NCI-H226 (cell line): ENCODE measurements at regions not wholly inside any gene's neighbourhood (a gene's known extent, or its start where the extent isn't known, plus 50 kb on each side); places are given as distances from the start of the nearest gene placed in this dataset.
A peak's percentile ranks its signal among the peaks of the same experiment; 100 is the strongest.

Experiments used
- DNase-seq: peaks from one replicate; pipeline ENCODE4 v3.0.0-alpha.2; 2015

DNA sequence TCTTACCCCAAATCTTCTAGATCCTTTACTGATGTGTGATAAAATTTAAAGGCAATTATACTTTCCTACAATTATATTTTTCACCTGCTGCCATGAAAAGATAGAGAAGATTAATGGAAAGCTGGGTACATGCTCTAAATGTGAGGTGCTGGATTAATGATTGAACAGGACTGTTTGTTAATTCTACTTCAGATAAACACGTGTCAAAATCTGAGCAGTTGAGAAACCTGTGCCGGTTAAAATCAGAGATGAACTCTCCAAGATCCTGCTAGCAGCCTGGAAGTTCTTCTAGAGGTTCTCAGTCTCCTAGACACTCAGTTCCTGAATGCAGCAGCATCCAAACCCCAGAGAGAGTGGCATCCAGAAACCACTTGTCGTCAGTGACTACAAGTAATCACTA is 69.2 kb downstream of the INHBA start:
- DNase-seq, result no peak

DNA sequence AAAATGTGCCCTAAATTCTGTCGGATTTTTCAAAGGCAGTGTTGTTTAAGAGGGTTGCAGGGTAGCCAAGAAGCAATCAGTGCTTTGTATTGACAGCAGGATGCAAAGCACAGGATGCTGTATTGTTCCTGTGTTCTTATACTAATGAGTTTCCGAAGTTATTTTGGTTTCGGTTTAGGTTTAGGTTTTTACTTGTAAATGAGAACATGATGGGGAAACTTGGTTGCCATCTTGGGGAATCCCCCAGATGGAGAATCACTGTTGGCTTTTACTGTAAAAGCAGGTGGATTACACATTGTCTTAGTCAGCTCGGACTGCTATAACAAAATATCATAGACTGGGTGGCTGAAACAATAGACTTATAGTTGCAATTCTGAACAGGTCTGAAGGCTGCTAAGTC is 72.1 kb downstream of the INHBA start:
- DNase-seq, result no peak

DNA sequence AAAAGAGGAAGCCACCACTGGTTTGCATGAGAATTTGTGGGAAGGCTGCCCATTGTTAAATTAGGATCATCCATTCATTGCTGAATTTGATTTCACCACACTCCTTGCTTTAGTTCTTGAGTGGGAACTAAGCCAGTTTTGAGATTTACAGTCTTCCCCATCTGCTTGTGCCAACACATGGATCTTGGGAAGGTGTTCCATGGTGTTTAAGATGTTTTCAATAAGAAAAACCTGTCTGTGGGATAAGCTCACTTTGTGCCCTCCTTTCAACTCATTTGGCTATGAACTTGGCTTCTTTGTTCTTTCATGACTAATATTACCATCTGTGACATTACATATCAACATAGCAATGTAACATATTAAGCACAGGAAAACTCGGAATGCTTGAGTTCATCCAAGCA is 73.2 kb downstream of the INHBA start:
- peak; percentile 7 for DNase-seq

DNA sequence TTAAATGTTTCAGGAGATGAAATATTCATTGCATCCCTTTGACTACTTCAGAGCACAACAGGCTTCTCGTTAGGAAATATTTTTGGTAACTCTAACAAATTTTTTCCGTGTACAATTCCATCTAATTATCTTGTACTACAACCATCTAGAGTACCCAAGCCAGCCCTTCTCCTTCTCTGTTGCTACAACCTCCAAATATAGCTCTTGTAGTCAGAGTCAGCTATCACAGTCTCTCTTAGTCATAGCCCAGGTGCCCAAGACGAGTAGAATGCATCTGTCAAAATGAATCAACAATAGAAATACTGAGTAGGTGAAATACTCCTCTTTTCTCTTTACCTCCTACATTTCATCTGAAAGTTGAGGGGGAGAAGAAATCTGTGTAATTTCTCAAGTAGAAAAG is 74.0 kb downstream of the INHBA start:
- DNase-seq, result peak; percentile 90

DNA sequence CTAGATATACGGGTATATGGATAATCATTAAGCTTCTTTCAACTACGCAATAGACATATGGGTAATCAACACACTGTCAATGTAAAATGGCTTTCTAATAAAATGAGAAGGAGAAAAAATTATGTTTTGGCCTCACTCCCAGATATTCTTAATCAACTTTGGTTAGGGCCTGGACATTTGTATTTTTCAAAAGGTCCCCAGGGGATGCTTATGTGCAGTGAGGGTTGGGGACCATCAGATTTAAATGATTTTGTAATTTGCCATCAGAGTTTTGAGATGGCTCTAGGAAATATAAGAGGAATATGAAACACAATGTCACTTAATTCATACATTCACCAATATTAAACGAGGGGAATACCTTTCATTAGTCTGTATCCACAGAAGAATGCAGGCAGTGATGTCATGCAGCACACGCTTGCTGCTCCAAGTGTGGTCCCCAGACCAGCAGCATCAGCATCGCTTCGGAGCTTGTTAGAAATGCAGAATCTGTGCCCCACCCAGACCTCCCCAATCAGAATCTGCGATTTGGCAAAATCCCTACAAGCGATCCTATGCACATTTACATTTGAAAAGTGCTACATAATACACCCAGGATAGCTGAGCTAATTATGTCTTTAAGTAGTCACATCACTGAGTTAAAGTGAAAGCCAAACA is 75.1 kb downstream of the INHBA start:
- DNase-seq, result no peak

DNA sequence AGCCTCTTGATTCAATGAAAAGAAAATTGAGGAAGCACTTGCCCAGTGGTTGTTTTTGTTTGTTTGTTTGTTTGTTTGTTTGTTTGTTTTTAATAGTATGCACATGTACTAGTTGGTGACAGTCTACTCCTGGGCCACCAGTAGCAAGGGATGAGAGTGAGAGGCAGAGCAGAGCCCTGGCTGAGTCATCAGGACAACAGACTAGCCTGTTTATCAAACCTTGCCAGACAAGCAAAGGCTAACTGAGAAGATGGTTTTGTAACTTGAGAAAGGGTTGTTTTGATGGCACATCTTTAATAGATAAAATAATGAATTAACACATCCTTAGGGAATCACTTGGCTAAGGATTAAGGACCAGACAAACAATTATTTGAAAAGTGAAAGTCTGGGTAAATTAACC is 78.1 kb downstream of the INHBA start:
- peak; percentile 32 for DNase-seq

DNA sequence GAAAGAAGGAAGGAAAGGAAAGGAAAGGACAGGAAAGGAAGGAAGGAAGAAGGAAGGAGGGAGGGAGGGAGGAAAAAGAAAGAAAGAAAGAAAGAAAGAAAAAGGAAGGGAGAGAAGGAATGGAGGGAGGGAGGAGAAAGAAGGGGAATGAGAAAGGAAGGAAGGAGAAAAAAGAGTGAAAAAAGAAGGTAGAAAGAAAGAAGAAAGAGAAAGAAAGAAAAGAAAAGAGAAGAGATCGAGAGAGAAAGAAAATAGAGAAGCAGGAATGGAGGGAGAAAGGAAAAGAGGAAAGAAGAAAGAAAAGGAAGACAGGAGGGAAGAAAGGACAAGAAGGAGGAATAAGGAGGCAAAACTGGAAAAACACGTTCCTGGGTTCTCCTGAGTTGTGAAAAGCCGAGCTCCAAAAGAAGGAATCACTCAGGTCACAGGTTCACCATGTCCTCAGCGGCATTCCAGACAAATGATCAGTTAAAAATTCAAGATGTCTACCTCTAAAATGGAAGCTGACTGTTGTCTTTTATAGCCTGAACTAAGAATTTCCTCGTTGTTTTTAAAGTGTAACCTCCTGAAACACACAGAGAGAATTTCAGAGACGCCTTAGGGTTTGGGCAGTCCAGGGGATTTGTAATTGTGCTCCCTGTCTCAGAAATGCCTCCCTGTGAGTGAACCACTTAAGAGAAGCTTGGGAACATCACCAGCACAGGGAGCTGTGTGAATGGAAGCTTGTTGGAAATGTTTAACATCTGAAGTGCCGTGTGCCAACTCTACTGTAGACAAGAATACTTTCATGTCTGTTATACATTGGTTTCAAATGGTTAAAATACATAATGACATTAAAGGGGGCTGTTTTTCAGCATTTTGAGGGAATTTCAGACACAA is 80.7 kb downstream of the INHBA start:
- no peak for DNase-seq

DNA sequence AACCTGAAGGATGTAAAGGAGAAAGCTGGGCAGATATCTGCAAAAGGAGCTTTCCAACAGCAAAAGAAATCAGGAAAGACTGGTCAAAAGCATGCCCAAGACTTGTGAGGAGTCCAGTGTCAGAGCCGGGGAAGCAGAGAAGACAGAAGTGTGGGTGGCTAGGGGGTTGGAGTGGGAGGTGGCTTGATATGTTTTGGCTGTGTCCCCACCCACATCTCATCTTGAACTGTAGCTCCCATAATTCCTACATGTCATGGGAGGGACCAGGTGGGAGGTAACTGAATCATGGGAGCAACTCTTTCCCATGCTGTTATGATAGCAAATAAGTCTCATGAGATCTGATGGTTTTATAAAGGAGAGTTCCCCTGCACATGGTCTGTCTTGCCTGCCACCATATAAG is 84.9 kb downstream of the INHBA start:
- no peak for DNase-seq

DNA sequence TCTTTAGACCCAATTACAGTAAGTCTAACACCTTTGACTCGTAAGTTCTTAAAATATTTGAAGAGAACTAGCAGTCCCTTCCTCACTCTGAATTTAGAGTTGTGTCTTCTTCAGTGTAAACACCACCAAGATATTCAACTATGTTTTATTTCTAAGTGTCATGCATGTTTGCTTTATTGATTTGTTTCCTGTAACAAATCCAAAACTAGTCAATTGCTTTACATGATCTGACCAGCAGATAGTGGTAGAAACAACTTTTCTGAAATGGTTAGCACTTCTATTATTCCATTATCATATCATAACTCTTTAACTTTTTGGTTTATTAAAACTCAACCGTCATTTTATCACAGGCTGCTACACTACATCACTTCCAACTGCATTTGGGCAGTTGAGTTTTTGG is 90.1 kb downstream of the INHBA start:
- no peak for DNase-seq

DNA sequence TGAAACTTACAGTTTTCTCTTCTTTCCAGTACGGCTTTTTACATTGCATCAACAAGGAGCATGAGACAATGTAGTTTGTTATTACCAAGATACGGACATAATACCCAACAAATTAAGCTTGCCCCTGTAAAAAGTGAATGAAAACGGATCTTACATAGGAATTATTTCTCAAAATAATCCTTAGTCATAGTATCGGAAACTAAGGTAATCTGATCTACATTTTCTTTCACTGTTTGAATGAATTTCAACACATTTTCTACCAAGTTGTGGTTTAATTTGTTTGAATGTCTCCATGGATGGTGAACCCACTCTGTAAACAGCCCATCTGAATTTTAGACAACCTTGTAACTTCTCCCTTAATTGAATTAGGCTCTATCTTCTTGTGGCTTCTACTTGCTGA is 90.5 kb downstream of the INHBA start:
- no peak for DNase-seq

DNA sequence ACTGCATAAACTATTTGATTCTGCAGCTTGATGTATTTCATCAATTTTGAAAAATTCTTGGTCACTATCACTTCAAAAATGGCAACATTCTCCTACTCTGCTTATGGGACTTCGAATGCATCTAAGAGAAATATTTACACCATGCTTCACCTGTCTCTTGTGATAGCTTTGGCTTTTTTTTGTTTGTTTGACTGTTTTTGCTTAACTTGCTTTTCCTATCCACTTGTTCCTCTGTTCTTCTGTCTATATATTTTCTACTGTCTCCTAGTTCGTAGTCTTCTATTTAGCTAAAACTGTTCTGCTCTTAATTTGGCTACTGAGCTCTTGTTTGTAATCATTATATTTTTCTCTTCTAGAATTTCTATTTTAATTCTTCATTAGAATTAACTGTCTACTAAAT is 94.4 kb downstream of the INHBA start:
- DNase-seq, result no peak

DNA sequence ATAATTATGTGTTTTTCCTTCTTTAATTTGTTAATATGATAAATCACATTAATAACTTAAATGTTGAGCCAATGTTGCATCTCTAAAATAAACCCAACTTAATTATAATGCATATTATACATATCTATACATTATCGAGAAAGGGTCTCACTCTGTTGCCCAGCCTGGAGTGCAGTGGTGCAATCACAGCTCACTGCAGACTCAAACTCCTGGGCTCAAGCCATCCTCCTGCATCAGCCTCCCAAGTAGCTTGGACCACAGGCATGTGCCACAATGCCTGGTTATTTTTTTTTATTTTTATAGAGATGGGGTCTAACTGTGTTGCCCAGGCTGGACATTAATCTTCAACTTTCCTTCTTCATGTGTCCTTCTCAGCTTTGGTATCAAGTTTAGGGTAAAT is 98.9 kb downstream of the INHBA start:
- DNase-seq, result no peak

DNA sequence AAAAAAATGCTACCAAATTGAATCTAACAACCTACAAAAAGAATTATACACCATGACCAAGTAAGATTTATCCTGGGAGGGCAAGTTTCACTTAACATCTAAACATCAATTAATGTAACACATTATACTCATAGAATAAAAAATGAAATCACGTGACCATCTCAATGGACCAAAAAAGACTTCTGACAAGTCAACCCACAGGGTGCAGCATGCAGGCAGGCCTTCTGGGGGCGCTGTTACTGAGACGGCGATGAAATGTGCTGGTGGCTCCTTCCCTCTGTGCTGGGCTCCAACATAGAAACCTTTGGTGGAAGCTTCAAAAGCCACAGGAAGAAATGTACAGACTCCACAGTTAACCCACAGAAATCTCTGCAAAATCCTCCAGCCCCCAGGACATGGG is 103.1 kb downstream of the INHBA start:
- DNase-seq, result no peak

DNA sequence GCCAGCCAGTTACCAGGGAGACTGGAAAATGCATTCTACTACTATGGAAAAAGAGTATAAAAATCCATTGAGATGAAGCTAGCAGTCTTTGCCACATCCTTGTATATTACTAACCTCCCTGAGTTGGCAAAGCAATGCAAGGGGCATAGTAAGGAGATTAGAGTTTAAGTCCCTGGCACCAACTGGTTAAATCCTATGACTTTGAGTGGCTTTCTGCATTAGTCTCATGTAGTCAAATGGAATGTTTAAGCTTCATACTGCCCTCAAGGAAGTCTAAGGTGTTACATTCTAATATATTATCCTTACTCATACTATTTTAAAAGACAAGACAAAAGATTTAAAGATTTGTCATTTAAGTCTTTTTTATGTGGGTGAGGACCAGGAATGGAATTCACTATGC is 110.1 kb downstream of the INHBA start:
- DNase-seq, result no peak

DNA sequence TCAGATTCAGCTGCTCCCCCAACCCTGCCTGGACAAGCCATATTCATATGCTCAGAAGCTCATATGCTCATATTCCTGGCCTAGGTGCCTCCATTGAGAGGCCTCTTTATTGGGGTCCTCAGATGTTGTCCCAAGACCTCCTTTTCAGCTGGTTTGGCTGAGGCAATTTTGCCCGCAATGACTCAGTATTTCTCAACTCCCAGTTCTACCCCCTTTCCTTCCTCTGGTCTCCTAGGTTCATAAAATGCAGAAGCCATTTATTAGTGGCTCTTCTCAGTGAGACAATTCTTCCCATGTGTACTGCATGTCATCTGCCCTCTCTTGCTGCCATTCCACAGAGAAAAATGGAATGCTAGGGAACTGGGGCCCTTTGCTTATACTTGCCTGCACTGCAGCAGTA is 110.7 kb downstream of the INHBA start:
- no peak for DNase-seq

DNA sequence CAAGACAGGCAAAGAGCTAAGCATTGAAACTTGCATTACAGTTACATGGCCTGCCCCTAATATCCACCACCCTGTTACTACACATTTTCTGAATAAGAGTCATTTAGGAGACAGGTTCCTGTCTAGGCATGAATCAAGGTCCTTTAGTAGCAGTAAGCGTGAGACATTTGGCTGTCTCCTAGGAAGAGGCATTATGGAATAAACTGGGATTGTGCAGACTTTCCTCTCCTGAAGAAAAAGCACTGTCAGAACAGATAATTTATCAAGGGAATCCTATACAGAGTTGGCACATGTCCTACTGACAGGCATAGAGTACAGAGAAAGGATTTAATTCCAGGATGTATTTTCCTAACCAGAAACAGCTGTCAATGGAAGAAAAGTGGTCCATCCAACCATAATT is 111.9 kb downstream of the INHBA start:
- DNase-seq, result no peak

DNA sequence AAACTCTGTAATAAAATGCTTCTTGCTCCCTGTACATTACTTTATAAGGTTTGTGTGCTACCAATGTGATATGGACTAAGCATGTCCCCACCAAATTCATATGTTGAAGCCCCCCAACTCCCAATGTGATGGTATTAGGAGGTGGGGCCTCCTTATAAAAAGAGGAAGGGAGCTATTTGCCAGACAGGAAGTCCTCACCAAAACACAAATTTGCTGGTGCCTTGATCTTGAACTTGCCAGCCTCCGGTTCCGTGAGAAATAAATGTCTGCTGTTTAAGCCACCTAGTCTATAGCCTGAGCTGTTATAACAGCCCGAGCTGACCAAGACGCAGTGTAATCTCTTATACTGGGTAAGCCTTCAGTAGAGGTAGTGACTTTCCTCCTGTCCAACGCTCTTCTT is 114.5 kb downstream of the INHBA start:
- no peak for DNase-seq

DNA sequence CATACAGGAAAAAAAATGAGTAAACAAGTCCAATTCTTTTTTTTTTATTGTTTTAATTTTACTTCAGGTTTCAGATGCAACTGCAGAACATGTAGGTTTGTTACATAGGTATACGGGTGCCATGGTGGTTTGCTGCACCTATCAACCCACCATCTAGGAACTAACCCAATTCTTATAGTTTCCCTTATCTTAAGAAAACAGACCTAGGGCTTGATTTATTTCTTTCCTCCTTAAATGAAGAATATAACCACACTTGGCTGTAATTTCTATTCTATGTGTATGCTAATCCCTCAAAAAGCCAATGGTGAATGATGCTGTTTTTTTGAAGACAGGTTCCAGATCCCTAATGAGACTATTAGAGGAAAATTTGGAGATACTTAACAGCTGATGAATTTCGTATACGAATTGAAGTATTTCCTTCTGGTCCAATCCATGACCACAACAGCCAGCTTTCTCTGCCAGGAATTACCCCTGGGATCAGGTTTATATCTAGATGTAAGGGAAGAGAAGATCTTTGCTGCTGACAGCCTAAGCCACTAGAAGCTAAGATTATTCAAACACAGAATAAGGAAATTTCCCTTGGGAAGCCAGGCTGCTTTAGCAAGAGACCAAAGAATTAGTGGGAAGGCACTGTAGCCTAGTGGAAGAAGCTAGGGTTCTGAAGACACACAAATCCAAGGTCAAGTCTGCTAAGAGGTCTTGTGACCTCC is 115.8 kb downstream of the INHBA start:
- DNase-seq, result no peak

DNA sequence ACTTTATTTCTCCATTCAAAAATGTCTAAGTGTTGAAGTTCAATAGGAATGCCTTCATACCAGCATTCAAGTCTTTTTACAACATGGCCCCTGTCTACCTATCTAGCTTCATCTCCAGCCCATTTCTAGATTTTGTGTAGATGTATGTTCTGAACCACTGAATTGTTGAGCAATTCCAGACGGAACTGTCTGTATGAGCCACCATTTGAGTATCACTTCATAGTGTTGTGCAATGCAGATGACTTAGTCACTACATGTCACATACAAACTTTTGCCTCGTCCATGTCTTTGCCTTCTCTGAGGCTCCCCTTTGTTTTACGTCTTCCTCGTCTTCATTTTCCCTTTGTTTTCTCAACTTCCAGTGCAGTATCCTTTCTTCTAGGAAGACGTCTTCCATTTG is 118.1 kb downstream of the INHBA start:
- no peak for DNase-seq

DNA sequence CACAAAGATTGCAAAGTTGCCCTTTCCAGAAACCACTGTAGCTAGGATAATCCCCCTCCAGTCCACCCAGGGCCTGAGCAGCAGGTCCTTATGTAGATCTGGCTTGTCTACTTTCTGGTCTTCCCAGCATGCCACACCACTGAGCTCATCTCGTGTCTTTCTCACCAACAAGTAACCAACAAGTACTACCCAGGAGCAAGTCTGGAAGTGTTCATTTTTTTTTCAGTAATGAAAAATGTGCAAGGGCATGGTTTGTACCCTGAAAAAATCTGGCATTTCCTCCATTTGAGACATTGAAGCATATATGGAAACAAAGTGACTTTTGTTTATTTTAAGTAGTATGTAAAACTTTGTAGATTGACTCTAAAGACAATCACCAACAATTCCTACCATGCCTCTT is 120.8 kb downstream of the INHBA start:
- peak; percentile 1 for DNase-seq

DNA sequence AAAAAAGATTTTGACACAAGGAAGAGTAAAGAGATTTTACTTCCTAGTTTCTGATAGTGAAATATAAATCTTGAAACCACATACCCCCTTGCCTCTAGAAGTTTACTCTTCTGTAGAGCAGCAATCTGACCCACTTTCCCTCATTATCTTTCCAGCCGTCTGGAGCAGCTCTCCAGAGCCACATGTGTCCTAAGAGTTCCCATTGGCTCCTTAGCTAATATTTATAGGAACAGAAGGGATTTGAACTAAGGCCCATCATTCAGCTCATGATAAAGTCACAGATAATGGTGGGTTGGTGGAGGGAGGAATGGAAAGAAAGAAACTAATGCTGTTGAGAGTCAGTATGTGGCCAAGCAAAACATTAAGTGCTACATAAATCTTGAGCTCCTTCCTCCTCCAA is 121.8 kb downstream of the INHBA start:
- DNase-seq, result no peak

DNA sequence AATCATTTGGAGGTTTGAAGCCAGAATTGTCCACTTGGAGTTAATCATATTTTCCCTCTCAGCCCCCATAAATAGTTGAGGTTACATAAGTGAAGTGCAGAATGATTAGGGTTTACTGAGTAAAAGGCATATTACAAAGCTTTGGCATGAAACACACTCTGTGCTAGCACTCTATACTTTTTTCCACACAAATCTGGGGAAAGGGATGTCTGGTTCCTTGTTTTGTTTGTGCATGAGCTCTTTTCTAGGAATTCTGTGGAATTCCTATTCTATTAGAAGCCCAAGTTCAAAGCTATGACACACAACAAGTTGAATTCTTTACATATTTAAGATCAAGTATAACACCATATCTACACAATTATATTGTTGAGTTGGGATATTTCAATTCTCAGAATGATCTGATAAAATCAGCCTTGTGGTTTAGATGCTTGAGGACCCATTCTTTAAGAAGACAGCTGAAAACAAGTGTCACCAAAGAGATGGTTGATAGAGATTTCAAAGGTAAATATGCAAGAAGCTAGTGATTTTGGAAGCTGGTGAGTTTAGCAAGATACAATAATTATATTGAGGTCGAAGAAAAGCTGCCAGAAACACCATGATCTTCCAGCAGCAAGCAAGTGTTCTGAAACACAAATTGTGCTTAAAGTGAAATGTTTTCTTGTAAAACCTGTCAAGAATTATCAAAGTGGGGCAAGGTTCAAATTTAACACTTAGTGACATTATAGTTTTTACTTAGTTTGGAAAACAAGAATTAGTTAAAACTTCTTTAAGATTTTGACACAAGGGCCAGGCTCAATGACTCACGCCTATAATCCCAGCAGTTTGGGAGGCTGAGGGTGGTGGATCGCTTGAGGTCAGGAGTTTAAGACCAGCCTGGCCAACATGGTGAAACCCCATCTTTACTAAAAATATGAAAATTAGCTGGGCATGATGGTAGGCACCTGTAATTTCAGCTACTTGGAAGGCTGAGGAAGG is 122.6 kb downstream of the INHBA start:
- peak; percentile 99 for DNase-seq

DNA sequence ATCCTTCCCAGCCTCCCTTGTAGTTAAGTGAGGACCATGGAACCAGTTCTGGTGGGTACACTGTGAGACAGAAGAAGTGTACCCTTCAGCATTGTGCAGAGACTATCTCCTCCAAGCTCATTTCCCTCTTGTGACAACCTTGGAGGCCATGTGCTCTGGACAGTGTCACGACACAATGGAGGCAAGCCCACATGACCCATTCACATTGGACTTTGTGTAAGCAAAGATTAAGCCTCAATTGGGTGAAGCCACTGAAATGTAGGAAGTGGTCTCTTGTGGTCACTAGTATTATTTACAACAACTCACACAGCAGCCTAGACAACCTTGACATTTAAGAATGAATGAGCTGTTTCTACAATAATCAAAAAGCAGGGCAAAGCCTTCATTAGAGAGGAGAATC is 124.2 kb downstream of the INHBA start:
- no peak for DNase-seq
